AG09309 (cell line): ENCODE measurements at regions not wholly inside any gene's neighbourhood (a gene's known extent, or its start where the extent isn't known, plus 50 kb on each side); places are given as distances from the start of the nearest gene placed in this dataset.

Experiments
- DNase-seq: peaks from one replicate; pipeline ENCODE4 v3.0.0-alpha.2; 2010; ENCODE audit warnings: low read depth
- H3K4me3 ChIP-seq: 2 replicates; pipeline ENCODE4 v1.5.1; 2011; ENCODE audit warnings: mild to moderate bottlenecking, low read depth, low read length, moderate library complexity; ENCODE audit not compliant: control insufficient read depth
- CTCF ChIP-seq: IDR thresholded peaks from 2 replicates; pipeline ENCODE4 v1.5.1; 2011; ENCODE audit warnings: mild to moderate bottlenecking, low read depth, low read length, inconsistent platforms; ENCODE audit not compliant: insufficient read depth, control insufficient read depth; ENCODE audit errors: missing control alignments

GRCh38 chr12:75974323-75975187, 57.0 kb downstream of the PHLDA1 start:
- no peak for TF ChIP-seq CTCF
- H3K4me3 ChIP-seq = no peak overlapping the region
- no peak for DNase-seq

- no peak for DNase-seq
- H3K4me3 ChIP-seq = no peak overlapping the region
- no peak for TF ChIP-seq CTCF
Measured at GRCh38 chr12:75971253-75971652, 60.3 kb downstream of the PHLDA1 start.

- DNase-seq = no peak
- no peak overlapping the region for H3K4me3 ChIP-seq
- no peak for TF ChIP-seq CTCF
Measured at GRCh38 chr12:75970310-75970709, 61.3 kb downstream of the PHLDA1 start.

GRCh38 chr12:75969768-75970167, 61.8 kb downstream of the PHLDA1 start:
- H3K4me3 ChIP-seq = no peak overlapping the region
- no peak for TF ChIP-seq CTCF

GRCh38 chr12:75965661-75966060, 65.9 kb downstream of the PHLDA1 start:
- no peak for TF ChIP-seq CTCF
- no peak for DNase-seq
- H3K4me3 ChIP-seq = no peak overlapping the region

More at GRCh38 chr12:75969768-75970167, 61.8 kb downstream of the PHLDA1 start:
- no peak for DNase-seq

- no peak for DNase-seq
- TF ChIP-seq CTCF = no peak
- no peak overlapping the region for H3K4me3 ChIP-seq
Measured at GRCh38 chr12:75964150-75964549, 67.4 kb downstream of the PHLDA1 start.

GRCh38 chr12:75961878-75962277, 69.7 kb downstream of the PHLDA1 start:
- DNase-seq = no peak
- no peak for TF ChIP-seq CTCF
- H3K4me3 ChIP-seq = no peak overlapping the region
